Left ventricle myocardium superior (tissue), 1 donor: ENCODE measurements at regions not wholly inside any gene's neighbourhood (a gene's known extent, or its start where the extent isn't known, plus 50 kb on each side); places are given as distances from the start of the nearest gene placed in this dataset.
"Not testable (repeated sequence)": the region's sequence is repeated elsewhere in the genome, so short reads cannot be mapped to it uniquely, and the experiment has no call there.

ENCODE experiments used
- ATAC-seq: fragments of 200-7000 bp; cut with Tn5 transposase; one replicate; pipeline ENCODE4 v1.9.1; 2020; ENCODE audit warnings: mild to moderate bottlenecking, moderate library complexity
- DNase-seq: peaks from one replicate; pipeline ENCODE4 v3.0.0-alpha.2; 2020
- intact Hi-C: fragments of 100-400 bp; cut with micrococcal nuclease; formaldehyde crosslinking; loops from one replicate; pipeline ENCODE4 v1.11.0; 2022
- donor health status: DM: no; HTN: yes; CAD: no; lungs with severe emphysema.

DNA sequence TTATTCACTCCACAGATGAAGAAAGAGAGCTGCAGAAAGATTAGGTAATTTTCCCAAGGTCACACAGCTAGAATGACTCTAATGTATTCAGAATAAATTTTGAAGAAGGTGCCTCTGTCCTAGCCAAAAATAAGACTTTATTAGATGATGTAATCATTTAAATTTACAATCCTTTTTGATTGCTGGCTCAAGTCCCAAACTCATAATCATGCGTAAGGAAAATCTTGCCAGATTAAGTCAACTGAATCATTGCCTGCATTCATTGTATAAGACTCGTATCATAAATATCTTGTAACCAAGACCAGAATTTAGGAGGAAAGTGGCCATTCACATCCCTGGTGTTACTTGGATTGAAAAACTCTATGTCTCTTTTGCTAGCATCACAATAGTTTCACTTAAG, 53.1 kb upstream of the STK39 start:
- intact Hi-C loops, result no loop called here
- no peak for DNase-seq
- no peak for ATAC-seq

DNA sequence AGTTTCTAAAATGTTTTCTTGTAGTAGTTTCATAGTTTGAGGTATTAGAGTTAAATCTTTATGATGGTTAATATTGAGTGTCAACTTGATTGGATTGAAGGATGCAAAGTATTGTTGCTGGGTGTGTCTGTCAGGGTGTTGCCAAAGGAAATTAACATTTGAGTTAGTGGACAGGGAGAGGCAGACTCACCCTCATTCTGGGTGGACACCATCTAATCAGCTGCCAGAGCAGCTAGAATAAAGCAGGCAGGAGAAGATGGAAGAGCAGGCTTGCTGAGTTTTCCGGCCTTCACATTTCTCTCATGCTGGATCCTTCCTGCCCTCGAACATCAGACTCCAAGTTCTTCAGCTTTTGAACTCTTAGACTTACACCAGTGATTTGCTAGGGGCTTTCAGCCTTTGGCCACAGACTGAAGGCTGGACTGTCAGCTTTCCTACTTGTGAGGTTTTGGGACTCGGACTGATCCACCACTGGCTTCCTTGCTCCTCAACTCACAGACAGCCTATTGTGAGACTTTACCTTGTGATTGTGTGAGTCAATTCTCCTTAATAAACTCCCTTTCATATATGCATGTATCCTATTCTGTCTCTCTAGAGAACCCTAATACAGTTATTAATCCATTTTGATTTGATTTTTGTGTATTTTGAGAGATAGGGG, 56.8 kb upstream of the STK39 start:
- ATAC-seq (no peak), DNase-seq (no peak)
- intact Hi-C loops, result no loop called here

DNA sequence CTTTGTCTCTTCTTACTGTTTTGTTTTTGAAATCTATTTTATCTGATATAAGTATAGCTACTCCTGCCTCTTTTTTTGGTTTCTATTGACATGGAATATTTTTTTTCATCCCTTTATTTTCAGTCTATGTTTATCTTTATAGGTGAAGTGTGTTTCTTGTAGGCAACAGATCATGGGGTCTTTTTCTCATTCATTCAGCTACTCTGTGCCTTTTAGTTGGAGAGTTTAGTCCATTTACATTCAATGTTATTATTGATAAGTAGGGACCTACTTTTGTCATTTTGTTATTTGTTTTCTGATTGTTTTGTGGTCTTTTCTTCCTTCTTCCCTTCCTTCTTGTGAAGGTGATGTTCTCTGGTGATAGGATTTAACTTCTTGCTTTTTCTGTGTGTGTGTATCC, 60.0 kb upstream of the STK39 start:
- DNase-seq (no peak), ATAC-seq (no peak)
- intact Hi-C loops, result no loop called here

DNA sequence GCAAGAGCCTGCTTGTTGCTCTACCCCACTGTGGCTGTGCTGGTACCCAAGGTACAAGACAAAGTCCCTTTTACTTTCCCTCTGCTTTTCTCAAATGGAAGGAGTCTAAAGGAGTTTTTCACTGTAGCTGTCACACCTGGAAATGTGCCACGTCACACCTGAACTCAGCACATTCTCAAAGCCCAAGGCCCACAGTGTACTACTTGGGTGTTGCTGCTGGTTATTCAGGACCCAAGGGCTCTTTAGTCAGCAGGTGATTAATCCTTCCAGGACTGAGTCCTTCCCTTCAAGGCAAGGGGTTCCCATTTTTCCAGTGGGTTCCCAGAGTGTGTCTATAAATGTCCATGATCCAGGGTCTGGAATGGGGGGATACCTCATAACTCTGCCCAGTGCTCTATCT, 63.2 kb upstream of the STK39 start:
- no peak for DNase-seq
- ATAC-seq, result no peak
- intact Hi-C loops, result no loop called here

DNA sequence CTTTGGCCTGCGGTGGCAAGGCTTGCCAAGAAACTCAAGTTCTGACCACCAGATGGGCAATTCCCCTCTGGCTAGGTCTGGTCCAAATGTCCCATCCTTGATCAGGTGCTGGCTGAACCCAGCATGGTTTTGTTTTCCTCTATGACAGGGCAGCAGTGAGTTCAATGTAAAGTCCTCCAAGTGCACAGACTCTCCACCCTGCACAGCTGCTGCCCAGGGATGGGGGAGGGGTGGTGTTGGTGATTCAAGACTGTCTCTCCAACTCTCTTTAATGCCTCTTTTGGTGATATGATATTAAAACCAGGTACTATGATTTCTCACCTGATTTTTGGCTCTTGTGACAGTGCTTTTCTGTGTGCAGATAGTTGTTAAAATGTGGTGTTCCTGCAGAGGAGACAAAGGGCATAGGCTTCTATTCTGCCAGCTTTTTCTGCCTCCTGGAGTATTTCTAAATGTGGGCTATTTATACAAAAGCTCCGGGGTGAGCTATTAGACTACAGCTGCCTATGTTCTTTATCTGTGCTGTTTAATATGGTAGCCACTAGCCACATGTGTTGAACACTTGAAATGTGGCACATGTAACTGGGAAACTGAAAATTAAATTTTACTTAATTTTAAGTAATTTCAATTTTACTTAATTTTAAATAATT, 64.0 kb upstream of the STK39 start:
- intact Hi-C loops, result no loop called here
- ATAC-seq, result peak; percentile 33

DNA sequence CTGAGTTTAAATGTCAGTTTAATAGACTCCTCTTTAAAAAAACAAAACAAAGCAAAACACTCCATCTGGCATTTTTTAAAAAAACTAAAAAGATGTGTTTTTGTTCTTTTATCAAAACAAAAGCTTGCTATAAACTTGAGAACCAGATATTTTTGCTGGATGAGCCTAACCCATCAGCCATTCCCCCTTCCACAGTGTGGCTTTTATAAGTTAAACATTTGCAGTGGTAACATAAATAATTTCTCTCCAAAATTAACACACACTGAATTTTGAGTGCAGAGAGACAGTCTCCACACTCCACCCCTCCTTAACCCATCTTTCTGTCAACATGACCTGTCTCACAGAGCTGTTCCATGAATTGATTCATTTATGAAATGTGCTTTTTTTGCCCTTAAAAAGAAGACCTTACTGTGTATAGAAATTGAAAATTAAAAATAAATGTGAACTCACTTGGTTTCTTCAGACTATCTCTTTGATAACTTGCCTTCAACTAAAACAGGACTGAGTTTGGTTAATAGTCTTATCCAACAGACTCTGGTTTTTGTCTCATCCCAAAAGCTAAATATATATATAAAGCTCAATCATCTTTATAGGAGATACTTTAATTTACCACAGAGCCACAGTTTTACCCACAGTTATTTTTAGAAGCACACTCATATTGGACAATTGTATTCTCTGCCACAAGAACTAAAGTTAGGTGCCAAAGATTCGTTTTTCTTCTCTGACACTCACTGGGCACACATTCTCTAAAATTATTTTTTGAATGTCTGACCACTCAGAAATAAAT, 64.8 kb upstream of the STK39 start:
- intact Hi-C loops, result no loop called here
- DNase-seq (no peak), ATAC-seq (peak; percentile 36)

More for the DNA sequence above, 64.0 kb upstream of the STK39 start:
- DNase-seq, result no peak

DNA sequence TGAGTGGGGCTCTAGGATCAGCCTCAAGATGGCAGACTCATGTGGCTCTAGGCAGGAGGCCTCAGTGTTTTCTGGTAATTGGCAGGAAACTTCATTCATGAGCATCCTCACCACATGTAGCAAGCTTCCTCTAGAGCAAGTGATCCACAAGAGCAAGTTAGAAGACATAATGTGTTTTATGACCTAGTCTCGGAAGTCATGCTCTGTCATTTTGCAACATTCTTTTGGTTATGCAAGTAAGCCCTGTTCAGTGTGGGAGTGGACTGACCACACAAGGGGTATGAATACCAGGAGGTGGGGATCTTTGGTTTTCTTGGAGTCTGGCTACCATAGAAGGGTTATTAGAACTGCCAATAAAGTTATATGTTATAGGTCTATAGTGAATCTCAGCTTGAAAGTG, 66.8 kb upstream of the STK39 start:
- ATAC-seq (no peak), DNase-seq (no peak)
- intact Hi-C loops, result no loop called here

DNA sequence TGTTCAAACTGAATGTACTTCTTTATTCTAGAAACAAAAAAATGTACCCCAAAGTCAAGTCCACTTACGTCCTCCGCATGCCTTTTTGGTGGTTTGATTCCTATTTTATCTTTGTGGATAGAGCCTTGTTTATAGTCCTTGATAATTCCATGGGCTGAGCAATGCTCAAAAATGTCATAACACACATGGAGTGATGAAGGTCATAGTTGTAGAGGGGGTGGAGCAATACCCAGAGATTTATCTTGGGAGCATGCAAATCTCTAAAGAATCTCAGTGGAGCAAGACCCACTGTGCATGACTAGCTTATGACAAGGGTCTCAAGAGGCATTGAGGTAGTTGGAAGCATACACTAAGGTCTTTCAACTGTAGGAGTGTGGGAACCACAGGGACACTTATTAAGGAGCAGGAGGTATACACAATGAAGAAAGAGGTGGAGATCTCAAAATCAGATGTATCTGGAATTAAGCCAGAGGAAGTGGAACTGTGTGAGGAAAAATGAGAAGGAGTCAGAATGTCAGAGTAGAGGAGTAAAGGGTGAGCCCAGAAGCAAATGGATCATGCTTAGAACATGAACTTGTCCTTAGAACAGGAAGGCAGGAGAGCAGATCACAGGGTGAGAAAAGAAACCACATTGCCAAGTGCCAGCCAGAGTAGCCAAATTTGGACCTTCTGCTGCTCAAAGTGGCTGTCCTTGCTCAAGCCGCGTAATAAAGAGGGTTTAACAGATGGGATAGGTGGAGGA, 68.1 kb upstream of the STK39 start:
- ATAC-seq (peak; percentile 44), DNase-seq (no peak)
- intact Hi-C loops, result no loop called here

DNA sequence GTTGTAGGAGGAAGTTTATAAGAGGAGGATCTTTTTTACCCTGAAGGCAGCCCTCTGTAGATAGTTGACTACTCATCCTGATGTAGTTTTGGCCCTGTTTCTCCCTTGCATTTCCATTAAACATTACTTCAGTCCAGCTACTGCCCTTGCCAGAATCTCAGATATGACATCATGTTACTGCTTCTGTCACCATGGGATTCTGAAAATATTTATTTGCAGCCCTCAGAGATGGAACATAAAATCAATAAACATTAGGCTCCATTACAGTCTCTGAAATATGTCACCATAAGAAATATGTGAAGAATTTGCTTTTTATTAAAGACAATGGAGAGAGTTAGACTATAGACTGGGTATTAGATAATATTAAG, 68.7 kb upstream of the STK39 start:
- intact Hi-C loops, result no loop called here
- DNase-seq (no peak), ATAC-seq (peak; percentile 58)

DNA sequence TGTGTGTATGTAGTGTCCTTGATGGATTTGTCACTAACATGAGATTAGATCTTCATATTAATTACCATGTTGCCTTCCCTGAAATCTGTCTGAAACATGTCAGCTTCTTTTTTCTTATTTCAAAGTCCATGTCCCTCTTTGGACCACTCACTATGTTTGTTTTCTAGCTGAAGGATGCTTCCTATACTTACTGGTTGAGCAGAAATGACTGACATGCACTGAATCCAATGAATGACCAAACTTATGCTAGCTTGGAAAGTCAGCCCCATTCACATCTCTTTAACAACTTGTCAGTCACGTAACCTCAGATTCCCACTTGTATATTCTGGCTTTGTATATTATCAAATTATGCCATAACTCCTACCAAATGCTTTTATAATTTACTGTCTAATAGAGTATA, 69.9 kb upstream of the STK39 start:
- ATAC-seq (no peak), DNase-seq (no peak)
- intact Hi-C loops, result no loop called here

DNA sequence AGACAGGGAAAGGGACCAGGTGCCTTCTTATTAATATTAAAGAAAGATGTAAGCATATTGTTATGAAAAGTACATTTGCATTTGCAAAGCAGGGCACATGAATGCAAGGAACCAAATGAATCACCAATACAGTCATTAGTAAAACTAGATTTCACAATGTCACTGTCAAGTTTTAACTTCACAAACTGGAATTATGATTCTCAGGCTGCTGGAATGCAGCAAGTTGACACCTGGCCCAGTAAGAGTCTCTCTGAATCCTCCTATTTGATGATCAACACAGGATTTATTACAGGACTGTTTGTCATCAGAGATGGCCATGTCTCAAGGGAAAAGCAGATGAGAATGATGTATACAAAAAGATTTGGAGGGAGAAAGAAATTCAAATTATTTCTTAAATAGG, 72.9 kb upstream of the STK39 start:
- DNase-seq (no peak), ATAC-seq (no peak)
- intact Hi-C loops, result no loop called here

DNA sequence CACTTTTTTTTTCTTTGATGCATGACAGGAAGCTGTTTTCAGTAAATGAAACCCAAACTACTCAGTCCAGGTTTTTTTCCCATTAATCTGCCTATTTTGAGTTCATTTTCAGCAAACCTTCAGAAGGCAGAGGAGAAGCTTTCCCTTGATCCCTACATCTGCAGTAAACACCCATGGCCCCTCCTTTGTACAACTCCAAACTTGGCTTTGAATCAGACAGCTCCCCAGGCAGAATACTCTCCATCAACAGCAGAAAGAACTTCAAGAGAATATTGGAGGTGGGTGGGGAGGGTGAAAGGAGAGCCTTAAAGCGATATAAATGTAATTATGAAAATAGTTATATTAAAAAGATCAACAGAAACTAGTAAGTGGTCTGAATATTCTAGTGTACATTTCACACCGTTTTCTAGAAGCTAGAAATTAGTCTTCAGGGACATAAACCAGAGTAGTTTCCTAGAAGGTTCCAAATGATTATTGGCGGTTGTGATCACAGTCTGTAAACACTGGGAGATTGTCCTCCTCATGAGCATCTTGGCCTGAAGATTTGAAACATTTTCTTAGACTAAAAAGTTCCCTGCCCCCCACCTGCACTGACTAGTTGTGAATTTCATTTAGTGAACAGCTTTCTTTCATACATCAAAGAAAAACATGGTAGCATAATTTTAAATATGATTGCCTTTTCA, 75.1 kb upstream of the STK39 start:
- intact Hi-C loops, result no loop called here
- DNase-seq, result no peak
- peak; percentile 47 for ATAC-seq

DNA sequence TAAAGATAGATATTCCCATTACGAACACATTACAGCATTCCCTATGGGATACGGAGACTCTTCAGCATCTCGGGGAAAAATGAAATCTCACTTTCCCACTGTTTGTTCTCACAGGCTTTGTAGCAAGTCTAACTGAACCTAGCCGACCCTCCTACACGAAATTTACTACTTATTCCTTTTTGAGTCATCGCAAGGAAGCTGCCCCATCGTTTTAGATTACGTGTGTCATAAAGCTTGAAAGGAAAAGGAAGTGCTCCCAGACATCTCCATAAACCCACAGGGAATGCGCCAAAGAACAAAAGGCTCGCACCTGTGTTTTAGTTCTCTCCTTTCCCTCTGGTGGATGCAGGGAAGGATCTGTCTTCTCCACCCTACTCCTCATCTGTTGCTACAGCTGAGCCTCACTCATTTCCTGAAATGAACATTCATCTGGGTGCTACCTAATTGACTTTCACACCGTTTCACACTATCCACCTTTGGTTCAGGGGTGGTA, 76.2 kb upstream of the STK39 start:
- intact Hi-C loops, result no loop called here
- ATAC-seq, result no peak
- DNase-seq, result no peak

DNA sequence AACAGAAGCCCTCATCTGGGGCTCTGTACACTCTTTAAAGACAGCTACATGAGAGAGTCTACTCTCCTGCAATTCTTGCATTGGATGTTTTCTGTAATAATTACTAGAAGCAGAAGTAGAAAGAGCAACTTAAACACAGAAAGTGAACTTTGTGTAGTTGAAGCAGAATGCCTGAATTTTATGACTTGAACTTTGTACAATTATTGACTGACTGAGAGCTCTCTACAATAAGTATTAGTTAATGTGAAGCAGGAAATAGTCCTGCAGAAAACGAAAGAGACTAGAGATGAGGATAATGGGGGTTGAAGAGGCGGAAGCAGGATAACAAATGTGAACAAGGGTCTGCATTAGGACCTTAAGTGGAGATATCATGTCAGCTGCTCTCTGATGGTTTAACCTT, 79.2 kb upstream of the STK39 start:
- intact Hi-C loops, result no loop called here
- ATAC-seq (no peak), DNase-seq (no peak)

DNA sequence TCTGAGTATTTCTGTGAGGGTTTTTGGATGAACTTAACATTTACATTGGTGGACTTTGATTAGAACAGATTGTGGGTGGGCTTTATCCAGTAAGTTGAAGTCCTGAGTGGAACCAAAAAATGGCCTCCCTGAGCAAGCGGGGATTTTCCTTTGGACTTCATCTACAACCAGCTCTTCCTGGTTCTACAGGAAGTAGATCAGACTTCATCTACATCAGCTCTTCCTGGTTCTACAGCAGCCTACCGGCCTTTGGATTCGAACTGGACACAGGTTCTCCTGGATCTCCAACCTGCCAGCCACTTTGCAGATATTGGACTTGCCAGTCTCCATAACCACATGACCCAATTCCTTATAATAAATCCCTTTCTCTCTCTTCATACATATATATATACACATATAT, 79.9 kb upstream of the STK39 start:
- intact Hi-C loops, result no loop called here
- ATAC-seq (no peak), DNase-seq (no peak)

DNA sequence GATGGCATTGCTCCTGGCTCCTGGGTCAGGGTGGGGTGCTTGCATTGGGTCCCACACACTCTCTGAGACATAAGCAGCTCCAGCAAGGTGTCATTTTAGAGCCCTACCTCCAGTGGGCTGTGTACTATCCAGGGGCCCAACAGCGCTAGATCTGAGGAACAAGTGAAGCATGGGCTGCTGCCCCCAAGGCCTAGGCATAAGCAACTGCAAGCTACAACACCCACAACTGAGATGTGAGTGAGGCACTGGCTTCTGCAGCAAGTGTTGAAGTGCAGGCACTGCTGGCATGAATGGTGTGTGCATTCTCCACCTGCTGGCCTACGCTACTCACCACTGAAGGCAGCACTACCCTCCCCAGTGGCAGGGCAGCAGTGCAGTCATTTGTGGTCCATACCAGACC, 81.0 kb upstream of the STK39 start:
- ATAC-seq (no peak), DNase-seq (no peak)
- intact Hi-C loops, result no loop called here

DNA sequence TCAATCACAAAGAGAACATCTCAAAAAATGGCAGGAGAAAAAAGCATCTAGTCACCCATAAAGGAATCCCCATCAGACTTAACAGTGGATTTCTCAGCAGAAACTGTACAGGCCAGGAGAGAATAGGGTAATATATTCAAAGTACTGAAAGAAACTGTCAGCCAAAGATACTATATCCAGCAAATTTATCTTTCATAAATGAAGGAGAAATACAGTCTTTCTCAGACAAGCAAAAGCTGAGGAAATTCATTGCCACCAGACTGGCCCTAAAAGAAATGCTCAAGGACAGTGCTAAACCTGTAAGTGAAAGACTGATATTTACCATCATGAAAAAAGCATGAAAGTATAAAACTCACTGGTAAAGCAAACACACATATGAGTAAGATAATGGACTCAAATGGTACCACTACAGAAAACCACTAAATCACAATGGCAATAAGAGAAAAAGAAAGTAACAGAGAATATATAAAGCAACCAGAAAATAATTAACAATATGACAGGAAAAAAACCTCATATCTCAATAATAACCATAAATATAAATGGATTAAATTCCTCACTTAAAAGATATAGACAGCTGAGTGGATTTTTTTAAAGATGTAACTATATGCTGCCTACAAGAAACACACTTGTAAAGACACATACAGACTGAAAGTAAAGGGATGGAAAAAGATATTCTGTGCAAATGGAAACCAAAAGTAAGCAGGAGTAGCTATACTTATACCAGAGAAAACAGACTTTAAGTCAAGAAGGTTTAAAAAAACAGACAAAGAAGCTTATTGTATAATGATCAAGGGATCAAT, 83.4 kb upstream of the STK39 start:
- ATAC-seq (no peak), DNase-seq (no peak)
- intact Hi-C loops, result no loop called here

DNA sequence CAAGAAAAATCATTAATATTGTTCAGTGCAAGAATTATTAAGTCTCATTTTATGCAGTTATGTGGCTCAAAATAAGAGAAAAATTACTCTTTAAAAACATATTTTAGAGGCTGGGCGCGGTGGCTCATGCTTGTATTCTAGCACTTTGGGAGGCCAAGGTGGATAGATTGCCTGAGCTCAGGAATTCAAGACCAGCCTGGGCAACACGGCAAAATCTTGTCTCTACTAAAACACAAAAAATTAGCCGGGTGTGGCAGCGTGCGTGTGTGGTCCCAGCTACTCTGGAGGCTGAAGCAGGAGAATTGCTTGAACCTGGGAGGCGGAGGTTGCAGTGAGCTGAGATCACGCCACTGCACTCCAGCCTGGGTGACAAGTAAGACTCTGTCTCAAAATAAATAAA, 87.9 kb upstream of the STK39 start:
- DNase-seq, intact Hi-C loops, ATAC-seq: not testable (repeated sequence)
